ENCODE measurements at regions not wholly inside any gene's neighbourhood (a gene's known extent, or its start where the extent isn't known, plus 50 kb on each side); places are given as distances from the start of the nearest gene placed in this dataset.

DNA sequence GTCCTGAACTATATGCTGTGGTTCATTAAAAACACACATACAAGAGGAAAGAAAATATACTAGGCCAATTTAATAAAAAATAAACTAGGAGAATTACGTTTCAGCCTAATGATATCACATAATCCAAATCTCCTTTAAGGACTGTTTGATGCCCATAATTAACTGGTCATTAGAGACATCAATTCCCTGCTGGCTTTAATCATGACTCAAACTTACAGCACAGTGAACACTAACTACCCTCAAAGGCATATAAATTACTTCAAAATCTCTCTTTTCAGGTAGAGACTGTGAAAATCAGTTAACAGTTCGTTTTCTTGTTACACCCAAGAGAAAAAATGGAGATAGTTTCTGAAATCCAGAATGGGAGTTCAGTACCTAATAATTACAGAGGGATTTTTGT, 567.4 kb downstream of the CBLN2 start:
- no peak for TF ChIP-seq CEBPB (IDR thresholded peaks at IDR 0.05)
- TF ChIP-seq, protein P1, sequence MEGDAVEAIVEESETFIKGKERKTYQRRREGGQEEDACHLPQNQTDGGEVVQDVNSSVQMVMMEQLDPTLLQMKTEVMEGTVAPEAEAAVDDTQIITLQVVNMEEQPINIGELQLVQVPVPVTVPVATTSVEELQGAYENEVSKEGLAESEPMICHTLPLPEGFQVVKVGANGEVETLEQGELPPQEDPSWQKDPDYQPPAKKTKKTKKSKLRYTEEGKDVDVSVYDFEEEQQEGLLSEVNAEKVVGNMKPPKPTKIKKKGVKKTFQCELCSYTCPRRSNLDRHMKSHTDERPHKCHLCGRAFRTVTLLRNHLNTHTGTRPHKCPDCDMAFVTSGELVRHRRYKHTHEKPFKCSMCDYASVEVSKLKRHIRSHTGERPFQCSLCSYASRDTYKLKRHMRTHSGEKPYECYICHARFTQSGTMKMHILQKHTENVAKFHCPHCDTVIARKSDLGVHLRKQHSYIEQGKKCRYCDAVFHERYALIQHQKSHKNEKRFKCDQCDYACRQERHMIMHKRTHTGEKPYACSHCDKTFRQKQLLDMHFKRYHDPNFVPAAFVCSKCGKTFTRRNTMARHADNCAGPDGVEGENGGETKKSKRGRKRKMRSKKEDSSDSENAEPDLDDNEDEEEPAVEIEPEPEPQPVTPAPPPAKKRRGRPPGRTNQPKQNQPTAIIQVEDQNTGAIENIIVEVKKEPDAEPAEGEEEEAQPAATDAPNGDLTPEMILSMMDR (IDR thresholded peaks at IDR 0.05), result no peak
- TF ChIP-seq POLR2A (IDR thresholded peaks at IDR 0.05; ENCODE audit: low read length), result no peak
- TF ChIP-seq NR3C1 (IDR thresholded peaks at IDR 0.05), result no peak
- TF ChIP-seq ZNF302 (CRISPR knock-in tag; IDR thresholded peaks at IDR 0.05), result no peak
